Cerebellar cortex (tissue), 1 donor: ENCODE measurements at regions not wholly inside any gene's neighbourhood (a gene's known extent, or its start where the extent isn't known, plus 50 kb on each side); places are given as distances from the start of the nearest gene placed in this dataset.
"Not testable (repeated sequence)": the region's sequence is repeated elsewhere in the genome, so short reads cannot be mapped to it uniquely, and the experiment has no call there.

Source experiments
- DNase-seq: peaks from one replicate; pipeline ENCODE4 v3.0.0-alpha.2; 2015; ENCODE audit warnings: low spot score

DNA sequence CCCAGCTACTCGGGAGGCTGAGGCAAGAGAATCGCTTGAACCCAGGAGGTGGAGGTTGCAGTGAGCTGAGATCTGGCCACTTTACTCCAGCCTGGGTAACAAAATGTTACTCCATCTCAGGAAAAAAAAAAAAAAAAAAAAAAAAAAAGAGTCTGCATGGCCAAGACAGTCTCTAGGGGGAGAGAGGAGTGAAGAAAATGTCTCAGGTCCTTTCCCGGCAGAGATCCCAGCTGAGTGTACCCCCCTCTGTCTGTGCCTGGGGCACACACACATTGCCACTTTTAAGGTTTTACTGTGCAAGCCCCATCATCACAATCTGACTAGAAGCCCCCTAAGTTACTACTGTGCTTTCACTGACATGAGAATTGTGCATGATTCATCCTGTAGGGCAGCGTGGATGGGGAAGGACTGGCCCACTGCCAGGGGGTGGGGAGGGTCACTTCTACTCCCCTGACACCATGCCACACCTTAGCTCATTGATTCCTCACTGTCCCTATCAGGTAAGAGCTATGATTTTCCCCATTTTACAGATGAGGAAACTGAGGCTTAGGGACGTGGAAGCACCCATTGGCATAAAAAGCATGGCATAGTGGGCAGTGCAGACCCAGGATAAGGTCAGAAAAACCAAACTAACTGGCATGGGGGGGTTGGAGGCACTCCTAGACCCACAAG is 102.3 kb upstream of the LARP1 start:
- peak; percentile 21 for DNase-seq

DNA sequence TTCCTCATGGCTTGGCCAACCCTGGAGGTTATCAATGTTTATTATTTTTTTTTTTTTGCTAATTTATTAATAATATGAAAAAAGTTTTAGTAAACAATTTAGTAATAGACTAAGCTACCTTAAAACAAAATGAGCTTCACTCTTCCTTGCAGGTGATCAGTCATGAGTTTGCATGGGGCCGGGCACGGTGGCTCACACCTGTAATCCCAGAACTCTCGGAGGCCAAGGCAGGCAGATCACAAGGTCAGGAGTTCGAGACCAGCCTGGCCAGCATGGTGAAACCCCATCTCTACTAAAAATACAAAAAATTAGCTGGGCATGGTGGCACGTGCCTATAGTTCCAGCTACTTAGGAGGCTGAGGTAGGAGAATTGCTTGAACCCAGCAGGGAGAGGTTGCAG is 103.4 kb upstream of the LARP1 start:
- DNase-seq: not testable (repeated sequence)

DNA sequence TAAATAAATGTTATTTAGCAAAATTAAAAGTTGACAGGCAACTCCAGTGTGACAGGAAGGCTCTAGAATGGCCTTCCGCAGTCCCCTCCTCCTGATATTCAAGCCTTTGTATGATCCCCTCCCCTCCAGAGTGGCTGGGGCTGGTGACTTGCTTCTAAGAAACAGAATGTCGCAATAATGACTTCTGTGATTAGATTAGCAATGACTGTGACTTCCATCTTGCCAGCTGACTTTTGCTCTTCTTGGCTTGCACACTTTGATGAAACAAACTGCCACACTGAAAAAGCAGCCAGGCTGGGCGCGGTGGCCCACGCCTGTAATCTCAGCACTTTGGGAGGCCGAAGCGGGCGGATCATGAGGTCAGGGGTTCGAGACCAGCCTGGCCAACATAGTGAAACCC is 106.5 kb upstream of the LARP1 start:
- DNase-seq: no peak

DNA sequence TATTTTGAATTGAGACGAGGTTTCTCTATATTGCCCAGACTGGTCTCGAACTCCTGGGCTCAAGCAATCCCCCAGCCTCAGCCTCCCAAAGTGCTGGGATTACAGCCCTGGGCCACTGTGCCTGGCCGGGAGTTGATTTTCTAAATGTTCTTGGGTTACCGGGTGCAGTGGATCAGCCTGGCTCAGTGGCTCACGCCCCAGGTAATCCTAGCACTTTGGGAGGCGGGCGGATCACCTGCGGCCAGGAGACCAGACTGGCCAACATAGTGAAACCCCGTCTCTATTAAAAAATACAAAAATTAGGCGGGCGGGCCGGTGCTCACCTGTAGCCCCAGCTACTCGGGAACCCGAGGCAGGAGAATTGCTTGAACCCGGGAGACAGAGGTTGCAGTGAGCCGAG is 106.9 kb upstream of the LARP1 start:
- DNase-seq: no peak

DNA sequence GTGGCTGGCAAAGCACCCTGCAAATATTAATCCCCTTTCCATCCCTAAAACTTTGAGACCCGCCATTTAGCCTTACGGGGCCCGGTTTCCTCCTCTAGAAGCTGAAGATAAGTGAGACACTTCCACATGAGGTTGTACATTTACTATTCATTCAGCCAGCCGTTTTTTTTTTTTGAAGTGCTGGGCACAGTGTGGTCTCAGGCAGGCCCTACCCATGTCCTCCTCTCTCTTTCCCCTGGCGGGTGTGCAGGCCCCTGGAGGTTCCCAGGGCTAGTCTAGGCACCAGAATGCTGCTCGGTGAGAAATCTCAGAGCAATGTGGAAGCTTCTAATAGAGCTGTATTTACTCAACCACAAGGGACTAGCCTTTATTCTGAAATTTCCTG is 107.4 kb upstream of the LARP1 start:
- no peak for DNase-seq

DNA sequence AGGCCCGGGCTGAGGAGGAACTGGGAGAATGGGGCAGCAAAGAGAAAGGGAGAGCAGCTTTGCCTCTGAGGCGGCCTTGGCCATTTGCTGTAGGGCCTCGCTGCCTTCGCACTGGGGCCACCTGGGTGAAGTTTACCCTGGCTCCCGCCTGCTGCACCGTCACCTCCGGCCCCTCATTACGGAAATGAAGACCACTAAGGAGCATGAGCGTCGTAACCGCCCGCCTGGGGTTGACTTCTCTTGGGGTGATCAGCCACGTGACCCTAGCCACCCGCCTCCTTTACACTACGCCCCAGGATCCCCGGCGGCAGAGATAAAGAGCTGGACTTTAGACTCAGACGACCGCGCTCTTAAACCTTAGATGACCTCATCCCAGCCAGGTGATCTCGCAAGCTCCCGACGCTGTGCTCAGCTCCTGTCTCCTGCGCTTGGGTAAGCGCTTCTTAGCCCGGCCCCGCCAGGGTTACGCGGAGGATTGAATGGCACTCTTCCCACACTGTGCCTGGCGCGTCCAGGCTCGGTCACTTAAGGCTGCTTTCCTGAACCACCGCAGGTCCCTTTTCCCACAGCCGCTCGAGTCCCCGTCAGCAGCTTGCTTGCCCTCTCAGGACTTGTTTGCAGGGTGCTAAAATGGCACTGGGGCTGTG is 107.9 kb upstream of the LARP1 start:
- peak; percentile 16 for DNase-seq

DNA sequence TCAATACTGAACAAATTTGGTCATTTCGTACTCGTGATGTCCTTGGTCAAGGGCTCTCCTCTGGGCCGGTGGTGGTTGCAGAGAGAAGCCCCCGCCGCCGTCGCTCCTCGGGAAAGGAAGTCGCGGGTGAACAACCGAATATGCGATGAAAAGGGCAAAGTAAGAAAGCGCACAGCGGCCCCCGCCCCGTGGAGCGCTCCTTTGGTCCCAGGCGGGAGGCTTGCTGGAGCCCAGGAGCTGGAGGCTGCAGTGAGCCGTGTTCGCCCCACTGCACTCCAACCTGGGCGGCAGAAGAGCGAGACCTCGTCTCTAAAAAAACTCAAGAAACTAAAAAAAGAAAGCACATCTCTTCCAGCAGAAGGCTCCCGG is 108.4 kb upstream of the LARP1 start:
- no peak for DNase-seq

DNA sequence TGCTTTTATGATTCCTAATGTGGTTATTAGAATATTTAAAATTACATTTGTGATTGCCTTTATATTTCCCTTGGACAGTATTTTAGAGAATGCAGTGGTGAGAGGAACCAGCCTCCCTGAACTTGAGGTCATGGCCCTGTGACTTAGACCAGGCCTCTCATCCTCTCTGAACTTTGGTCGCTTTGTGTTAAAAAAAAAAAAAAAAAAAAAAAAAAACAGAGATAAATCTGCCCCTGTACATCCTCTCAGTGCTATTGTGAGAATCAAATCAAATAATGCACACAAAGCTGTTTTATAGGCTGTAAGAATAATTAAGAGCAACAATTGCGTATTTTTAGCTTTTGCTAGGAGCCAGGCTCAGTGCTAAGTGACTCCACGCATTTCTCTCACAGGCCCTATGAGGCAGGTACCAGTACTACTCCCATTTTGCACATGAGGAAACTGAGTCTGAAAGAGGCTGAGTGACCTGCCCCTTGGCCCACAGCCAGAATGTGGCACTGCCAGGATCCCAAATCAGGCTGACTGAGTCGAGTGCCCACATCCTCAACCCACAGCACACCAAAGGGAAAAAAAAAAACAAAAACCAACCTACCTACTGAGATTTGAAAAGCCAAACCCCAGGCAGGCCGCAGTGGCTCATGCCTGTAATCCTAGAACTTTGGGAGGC is 110.3 kb upstream of the LARP1 start:
- no peak for DNase-seq

DNA sequence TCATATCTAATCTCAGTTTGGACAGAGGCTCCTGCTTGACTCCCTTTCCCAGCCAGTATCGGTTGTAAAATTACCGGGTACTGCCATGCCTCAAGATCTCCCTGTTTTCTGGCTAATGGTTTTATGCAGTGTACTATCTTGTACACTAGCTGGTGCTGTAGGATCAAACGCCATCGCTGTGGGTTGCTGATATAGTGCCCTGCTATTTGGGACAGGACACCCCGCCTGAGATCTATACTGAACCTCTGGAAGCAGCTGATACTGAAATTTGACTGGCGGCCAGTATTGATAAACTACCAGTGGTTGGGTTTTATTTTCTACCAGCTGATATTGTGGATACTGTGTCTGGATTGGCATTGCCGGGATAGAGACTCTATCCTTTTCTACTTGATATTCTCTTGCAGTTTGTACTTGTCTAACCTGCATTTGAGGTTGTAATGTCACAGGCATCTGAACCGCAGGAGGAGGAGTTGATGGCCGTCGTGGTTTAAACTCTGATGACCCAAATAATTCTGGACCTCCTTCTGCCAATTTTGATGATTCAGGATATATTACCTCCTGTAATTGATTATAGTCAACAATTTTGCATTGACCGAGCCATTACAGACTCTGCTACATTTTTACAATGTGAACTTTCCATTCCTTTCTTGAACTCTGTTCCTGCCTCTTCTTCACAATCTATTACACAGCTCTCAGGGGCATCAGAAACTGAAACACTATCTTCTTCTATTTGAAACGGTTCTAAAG is 112.5 kb upstream of the LARP1 start:
- peak; percentile 22 for DNase-seq

DNA sequence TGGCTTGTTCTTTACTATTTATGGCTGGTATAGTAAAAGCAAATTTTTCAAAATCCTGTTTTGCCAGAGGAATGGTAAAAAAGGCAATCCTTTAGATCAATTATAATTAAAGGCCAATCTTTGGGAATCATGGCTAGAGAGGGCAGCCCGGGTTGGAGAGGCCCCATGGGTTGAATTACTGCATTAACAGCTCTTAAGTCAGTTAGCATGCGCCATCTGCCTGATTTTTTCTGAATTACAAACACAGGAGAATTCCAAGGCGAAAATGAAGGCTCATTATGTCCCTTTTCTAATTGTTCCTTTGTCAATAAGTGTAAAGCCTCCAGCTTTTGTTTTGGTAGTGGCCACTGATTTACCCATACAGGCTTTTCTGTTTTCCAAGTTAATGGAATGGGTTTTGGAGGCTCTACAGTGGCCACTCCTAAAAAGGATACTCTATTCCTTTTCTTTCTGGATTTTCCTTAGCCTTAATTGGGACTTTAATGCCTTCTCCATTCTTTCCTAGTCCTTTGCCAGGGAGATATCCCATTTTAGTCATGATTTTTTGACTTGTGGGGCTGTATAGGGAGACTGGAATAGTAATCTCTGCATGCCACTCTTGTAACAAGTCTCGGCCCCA is 114.9 kb upstream of the LARP1 start:
- DNase-seq: peak; percentile 26

DNA sequence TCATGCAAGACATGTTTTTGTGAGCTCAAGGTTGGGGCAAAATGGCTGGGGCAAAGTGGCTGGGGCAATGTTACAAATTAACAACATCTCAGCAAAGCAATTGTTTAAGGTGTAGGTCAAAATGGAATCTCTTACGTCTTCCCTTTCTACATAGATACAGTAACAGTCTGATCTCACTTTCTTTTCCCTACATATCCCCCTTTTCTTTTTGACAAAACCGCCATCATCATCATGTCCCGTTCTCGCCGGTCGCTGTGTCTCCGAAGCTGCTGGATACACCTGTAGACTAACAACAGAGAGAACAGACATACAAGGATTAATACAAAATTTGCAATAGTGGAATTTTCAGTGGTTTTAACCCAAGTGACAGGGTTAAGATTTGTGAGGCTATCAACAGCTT is 118.4 kb upstream of the LARP1 start:
- DNase-seq: not testable (repeated sequence)

DNA sequence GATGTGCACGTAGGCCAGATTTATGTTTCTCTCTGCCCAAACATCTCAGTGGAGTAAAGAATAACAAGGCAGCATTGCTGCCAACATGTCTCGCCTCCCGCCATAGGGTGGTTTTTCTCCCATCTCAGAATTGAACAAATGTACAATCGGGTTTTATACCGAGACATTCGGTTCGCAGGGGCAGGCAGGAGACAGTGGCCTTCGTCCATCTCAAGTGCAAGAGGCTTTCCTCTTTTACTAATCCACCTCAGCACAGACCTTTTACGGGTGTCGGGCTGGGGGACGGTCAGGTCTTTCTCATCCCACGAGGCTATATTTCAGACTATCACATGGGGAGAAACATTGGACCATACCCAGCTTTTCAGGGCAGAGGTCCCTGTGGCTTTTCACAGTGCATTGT is 118.9 kb upstream of the LARP1 start:
- DNase-seq: not testable (repeated sequence)

DNA sequence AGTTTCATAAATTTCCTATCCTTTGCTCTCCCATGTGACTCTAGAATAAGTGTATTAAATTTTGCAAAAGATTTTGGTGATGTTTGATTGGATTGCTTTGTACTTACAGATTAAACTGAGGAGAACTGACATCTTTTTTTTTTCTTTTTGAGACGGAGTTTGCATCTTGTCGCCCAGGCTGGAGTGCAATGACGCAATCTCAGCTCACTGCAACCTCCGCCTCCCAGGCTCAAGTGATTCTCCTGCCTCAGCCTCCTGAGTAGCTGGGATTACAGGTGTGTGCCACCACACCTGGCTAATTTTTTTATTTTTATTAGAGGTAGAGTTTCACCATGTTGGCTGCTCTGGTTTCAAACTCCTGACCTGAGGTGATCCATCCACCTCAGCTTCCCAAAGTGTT is 121.4 kb upstream of the LARP1 start:
- DNase-seq: not testable (repeated sequence)

DNA sequence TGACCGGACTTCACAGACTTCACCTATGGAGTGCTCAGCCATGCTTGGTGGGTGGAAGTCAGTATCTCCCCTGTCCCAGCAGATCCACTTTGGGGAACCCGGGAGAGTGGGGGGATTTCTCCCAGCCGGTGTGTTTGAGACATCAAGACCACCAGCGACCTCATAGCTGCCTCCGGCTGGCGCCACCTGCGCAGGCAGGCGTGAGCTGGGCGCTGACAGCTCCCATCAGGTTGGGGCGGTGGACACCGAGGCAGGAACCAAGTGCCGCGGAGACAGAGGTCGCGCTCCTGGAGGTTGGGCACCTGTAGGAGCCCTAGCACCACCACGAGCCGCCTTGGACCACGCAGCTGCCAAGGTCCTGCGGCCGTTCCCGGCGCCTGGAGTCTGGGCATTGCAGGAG is 124.0 kb upstream of the LARP1 start:
- DNase-seq: no peak

DNA sequence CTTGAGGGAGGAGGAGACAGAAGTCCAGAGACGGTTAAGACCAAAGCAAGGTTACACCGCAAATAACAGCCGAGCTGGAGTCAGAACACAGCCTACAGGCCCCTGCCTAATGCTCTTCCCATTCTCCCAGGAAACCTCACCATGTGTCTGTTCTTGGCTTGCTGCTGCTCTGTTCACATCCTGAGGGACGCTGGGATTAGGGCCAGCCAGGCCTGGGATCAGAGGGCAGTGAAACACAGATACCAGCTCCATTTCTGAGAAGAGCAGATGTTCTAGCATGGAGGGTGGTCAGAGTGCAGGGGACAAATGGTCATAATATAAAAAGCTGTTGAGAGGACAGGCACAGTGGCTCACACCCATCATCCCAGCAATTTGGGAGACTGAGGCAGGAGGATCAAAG is 124.8 kb upstream of the LARP1 start:
- DNase-seq: no peak

DNA sequence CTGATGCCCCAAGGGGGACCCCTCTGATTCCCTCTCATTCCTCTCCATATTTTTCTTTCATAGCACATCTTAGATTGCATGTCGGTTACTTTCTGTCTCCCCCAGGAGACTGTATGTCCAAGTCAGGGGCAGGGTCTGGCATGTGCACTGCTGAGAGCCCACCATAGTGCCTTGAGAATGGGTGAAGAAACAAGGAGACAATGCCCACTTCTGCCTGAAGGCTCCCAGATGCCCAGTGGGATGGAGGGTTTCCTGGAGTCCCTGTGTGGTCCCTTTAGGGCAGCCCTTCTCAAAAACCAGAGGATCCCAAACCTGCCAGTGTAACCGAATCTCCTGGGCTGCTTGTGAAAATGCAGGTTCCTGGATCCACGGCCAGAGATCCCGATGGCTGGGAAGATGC is 126.5 kb upstream of the LARP1 start:
- DNase-seq: no peak

DNA sequence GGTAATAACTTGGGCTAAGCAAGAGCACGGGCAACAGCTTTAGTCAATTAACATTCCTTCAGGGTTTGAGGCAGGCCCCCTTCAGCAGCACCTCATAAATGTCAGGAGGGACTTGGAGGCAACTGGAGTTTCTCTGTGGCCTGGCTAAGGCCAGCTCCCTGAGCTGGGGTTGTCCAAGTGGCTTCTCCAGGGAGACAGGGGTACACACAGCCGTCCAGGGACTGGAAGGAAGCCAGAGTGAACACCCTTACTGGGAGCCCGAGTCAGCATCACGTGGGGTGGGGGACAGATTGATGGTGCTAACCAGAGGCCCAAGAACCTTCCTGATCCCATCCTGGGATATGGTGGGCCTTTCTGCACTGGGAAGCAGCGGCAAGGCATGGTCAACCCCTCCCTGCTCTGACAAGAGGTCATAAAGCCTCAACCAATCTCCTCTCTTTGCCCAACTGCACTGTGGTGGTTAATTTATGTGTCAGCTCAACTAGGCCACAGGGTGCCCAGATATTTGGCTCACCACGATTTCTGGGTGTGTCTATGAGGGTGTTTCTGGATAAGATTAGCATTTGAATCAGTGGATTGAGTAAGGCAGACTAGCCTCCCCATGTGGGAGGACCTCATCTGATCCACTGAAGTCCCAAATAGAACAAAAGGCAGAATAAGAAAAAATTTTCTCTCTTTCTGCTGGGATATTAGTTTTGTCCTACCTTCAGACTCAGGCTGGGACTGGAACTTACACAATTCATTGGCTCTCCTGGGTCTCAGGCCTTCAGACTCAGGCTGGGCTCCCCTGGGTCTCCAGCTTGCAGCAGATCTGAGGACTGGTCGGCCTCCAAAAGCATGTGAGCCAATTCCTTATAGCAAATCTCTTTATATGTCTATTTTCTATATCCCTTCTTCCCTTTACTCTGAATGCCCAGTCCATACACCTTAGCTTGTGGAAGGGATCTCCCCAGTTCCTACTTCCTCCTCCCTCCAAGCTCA is 127.2 kb upstream of the LARP1 start:
- DNase-seq: no peak

DNA sequence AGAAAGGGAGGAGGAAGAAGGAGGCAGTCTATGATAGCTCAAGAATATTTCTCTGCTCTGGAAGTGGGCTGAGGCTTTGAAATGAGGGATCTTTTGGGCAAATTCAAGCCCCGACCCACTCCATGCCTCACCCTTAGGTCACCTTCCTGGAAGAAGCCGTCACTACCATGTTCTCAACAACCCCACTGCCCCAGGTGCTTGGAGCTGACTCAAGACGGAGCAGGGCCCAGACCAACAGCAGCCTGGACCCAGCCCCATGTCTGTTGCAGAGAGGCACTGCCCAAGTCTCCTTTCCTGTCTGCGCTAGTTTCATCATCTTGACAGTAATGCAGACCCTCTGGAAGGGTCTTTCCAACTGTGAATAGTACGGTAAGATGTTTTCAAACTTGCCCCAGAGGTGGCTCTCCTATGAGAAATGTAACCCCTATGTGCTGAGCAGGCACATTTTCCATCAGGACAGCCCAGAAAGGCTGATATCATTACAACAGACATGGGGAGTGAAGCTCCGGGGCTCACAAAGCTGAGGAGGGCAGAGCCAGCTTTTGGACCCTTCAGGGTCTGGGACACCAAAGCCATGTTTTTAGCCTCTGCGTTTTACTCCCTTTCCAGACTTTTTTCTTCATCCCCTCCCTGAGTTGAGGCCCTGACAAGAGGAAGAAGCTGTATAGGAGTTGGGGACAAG is 128.2 kb upstream of the LARP1 start:
- DNase-seq: no peak

DNA sequence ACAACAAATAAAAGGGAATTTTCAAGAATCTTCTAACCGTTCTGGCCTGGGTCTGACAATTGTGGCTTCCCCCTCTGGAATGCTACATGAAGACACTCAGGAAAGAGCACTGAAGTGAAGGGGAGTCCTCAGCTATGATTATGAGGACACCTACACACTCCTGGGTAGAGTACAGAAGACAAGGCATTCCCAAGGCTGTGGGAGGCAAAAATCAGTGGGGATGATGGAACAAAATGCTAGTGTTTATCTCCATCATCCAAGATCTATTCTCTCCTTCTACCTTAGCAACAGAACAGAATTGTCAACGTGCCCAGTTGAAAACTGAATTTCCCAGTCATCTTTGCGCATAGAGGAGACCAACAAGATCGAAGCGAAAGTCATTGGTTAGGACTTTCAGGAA is 130.1 kb upstream of the LARP1 start:
- DNase-seq: no peak

DNA sequence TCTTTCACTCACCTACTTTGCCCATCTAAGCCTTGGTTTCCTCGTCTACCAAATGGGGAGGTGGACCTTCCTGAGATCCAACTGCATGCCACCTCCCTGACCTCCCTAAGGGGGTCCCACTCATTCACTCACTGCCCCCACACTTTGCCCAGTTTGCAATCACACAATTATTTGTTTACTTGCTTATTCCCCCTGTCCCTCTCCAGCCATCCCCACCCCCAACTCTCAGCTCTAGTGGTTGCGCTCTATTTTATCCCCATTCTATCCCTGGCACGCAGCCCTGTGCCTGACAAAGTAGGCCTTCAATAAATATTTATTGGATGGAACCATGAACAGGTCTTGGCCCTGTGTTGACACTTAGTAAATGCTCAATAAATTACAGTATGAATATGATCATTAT is 130.8 kb upstream of the LARP1 start:
- DNase-seq: no peak

DNA sequence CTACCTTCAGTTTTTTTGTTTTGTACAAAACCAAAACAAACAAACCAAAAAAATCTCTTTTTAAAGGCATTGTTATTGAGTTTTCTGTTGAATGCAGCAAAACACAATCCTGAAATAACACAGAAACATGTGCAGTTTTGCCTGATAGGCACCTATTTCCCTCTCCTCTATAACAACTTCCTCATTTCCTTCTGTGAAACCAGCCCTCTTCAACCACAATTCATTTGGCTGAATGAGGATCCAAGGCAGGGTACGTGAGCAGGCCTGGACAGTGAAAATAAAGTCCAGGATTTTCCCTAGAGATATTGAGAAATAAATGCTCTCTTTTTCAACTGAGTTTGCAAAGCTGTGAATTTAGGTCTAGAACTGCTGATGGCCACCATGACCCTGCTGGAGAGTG is 134.8 kb upstream of the LARP1 start:
- no peak for DNase-seq
